ENCODE measurements at regions not wholly inside any gene's neighbourhood (a gene's known extent, or its start where the extent isn't known, plus 50 kb on each side); places are given as distances from the start of the nearest gene placed in this dataset.

GRCh38 chr7:21030237-21030871, 243.7 kb upstream of the SP8 start:
- no peak for DNase-seq

GRCh38 chr7:21041252-21041651, 254.6 kb upstream of the SP8 start:
- DNase-seq: no peak

- no peak for DNase-seq
These were observed 255.0 kb upstream of the SP8 start for GRCh38 chr7:21041666-21042065.

DNA sequence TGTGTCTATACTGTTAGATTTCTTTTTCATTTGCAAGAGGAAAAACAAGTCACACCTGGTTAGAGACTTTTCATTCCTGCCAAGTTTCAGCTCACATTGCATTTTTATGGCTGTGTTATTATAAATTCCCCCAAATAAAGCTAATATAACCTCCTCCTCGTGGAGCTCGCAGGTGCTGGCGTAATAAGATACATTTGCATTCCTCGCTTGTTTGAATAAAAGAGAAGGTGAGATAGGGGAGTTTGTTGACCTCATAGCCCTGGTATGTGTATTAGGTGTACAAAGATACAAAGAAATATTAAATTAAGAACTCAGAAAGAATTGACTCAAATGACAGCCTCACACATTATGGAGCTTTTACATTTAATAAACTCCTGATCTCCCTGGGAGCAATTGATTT, 257.7 kb upstream of the SP8 start:
- no peak for DNase-seq

GRCh38 chr7:21044913-21045568, 258.4 kb upstream of the SP8 start:
- DNase-seq: no peak

DNA sequence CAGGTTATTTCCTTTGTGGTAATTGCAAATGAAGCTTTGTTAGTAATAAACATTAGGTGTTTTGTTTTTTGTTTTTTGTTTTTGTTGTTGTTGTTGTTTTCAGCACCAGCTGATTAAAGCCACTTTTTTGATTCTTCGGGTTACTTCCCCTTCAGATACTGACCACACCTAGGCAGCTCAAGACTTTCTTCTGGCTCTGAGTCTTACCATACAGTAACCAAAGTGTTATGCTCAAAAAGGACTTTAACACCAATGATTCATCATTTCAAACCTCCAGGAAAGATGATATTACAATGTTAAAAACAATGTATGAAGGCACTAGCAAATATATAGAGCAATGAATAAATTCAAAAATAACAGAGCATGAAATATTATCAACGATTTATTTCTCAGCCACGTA, 265.2 kb upstream of the SP8 start:
- no peak for DNase-seq

DNA sequence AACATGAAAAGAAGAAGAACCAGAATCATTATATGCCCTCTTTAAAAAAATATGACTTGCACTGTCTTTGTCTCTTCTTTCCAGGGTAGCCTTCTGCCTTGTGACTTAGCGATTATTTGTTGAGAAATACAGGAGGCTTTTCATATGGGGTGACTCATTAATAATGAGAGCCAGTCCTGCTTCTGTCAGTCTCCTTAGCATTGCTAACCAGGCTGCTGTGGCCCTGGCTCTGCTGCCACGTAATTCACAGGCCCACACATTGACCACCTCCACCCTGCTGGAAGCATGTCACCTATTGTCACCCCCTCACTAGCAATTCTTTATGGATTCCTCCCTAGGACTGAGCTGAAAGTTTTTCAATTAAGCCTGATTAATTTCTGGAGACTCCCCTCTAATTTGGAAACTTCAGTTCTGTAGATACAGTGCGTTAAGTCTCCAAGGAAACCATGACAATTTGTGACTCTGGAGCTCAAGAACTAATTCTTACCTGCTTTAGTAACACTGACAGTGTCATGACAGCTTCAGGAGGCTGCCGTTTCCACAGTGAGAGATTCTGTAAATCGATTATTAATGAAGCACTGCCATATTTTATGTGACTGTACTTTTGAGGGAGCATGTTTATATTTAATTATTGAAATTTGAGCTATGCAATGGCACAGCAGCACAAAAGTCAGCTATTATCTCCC, 267.9 kb upstream of the SP8 start:
- no peak for DNase-seq

DNA sequence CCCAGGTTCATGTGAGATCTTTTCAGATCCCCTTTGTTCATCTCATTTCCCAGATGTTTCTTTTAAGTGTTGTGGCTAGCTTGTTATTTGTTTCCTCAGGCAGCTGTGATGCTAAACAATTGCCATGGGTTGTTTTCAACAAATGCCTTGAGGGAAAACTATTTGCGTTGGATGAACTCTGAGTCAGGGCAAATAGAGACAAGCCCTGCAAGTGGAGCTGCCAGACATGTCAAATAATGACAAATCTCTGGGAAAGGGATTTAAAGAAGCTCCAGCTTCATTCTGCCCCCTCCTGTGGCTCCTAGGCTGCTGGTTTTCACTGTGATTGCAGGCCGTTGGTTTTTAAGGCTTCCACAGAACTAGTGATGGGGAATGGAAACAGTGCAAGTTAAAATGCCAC, 272.4 kb upstream of the SP8 start:
- no peak for DNase-seq

DNA sequence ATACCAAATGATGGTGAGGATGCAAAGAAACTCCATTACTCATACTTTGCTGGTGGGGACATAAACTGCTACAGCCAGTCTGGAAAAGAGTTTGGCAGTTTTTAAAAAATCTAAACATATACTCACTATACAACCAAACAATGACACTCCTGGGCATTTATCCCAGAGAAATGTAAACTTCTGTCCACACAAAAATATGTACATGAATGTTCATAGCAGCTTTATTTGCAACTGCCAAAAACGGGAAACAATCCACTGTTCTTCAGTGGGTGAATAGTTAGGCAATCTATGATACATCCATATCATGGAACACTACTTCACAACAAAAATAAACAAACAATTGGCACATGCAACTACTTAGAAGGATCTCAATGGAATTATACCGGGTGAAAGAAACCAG, 276.4 kb upstream of the SP8 start:
- no peak for DNase-seq

GRCh38 chr7:21064698-21065648, 278.3 kb upstream of the SP8 start:
- DNase-seq: no peak

- DNase-seq: no peak
These were observed 279.5 kb upstream of the SP8 start for GRCh38 chr7:21066221-21066620.

DNA sequence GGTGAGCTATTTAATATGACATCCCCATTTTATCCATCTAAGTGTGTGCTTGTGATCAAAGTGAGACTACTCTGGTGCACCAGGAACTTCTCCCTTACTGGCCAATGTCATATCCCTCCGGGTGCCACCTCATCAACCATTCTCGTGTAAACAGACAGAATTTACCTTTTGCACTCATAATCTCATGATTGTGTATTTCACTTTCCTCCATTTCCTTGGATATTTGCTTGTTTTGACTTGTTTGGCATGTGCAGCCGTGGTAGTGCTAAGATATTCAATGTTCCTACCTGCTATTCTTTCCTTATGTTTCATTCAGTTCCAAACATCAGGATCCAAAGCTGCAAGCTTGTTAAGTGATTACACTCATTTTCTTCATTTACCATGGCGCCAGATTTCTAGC, 280.5 kb upstream of the SP8 start:
- DNase-seq: no peak

DNA sequence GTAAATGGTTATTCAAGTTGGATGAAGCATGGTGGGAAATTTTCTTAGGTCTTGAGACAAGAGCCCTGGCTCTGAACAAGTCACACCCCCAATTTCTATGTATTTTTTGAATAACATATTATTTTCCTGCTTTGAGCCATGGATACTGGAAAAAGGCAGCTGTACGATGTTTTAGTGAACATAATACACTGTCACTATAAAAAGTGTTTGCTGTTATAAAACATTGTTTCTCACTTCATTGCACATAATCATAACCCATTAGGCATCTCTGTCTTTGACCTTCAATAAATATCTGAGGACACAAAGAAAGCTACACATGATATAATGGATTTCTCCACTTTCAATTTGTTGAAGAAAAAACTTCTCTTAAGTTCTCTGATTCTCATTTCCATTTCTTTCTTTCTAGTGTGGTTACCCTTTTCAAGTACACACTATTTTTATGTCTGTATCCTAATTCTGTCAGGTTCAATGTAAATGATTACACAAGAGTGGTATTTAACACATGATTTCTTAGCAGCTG, 283.9 kb upstream of the SP8 start:
- DNase-seq: no peak

DNA sequence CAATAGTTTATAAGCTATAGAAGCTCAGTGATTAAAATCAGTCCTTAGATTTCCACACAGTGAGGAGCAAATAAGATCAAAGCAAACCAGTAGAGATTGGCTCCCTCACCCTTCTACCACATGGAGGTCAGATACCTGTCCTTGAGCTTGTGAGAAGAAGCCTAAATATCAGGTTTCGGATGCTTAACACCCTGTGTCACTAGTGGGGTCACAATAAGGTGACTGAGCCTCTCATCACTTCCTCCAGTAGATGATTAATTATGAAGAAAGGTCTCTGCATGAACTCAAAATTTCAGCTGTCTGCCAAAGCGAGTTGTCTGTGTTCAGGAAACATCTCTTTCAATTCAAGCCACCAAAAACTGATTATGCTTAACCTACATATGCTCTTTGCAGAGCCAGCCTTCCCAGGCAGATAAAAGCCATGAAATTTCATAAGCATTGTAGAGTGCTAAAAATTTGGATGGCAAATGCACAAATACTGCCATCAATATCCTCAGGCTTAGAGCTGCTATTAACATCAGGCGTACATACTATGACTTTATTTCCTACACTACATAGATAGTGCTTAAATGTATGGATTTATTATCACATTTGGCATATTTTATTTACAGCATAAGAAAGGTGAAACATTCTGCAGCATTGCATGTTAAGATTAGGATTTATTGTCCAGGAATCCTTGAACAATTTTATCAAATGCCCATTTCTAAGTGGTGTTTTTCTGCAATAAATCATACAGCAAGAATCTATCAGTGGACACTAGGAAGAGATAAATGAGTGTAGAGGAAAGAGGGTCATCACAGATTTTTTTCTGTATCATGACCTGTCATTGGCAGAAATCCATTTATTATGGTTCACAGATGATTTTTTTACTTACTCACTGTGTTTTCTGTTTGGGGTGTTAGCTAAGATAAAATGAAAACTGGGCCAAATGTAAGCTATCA, 285.1 kb upstream of the SP8 start:
- DNase-seq: no peak

DNA sequence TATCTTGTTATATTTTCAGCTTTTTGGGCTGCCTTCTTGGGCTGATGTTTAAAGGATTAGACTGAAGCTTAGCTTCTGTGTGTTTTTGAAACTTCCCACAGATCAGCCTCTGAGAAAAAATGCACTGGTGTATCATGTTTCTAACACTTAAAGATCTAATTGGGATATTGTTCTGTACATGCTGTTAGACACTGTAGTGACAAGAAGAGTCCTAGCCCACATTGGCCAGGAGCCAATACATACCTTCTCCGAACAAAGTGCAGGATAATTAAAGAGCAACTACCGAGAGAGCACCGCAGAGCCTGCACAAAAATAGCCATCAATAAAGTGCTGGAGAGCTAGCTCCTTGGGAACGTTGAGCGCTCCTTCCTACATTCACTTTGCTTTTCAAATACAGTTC, 289.4 kb upstream of the SP8 start:
- no peak for DNase-seq

DNA sequence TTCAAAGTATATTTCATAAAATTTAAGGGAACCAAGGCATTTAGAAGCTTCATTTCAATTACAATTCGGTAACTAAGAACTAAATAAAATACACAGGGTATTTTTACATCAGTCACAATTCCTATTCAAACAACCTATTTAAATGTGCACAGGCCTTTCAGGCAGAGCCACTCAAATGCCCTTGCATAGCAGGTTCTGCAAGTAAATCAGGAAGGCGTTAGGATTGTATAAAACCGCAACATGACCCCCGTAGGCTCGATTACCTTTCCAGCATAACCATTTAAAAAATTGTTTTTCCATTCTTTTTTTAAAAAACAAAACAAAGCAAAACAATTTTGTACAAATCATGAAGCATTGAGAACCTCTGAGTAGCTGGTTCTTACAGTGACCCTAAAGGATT, 289.9 kb upstream of the SP8 start:
- DNase-seq: no peak

- no peak for DNase-seq
These were observed 290.9 kb upstream of the SP8 start for GRCh38 chr7:21077602-21078001.

DNA sequence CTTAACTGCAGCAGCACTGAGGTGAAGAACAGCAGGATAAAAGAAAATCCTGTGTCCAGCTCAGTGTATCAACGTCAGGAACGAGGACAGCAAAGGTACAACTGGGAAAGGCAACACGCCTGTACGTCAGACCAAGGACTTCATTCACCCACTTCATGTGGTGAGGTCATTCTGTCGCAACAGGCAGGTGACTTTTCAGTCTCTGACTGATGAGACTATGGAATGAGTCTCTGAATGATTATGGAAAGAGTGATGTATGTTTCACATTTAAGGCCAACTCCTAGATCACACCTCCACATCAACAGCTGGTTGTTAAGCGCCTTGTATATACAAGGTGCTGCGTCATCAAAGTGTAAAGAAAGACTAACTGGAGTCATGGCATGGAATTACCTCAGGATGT, 297.6 kb upstream of the SP8 start:
- no peak for DNase-seq

DNA sequence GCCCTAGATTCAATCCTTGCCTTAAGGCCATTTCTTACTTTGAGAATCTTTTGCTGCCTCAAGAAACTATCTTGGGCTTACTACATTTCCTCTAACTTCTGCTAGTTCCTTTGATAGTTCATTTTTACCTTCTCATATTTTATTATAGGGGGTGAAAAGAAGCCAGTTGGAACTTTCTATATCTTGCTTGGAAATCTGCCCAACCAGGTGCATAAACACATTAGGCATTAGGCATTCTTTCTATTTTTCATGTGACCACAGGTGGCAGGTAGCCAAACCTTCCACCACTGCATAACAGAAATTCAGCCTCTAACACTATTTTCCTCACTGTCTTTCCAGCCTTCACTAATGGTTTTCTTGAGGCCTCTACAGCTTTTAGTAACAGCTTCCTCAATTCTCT, 300.0 kb upstream of the SP8 start:
- no peak for DNase-seq

DNA sequence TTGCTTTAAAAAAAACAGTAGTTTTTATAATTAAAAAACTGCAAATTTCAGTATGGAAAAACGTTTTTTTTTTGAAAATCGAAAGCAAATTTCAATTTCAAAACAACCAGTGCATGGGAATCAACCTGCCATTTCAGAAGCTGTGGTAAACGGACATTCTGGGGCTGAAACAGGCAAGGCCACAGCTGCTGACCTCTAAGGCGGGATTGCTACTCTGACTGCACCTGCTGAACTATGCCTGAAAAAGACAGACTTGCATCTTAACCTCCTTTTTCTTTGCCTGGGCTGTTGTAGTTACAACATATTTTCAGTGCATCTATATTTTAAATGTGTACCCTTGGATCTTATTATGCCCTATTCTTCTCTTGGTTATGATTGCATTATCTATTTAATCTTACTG, 303.0 kb upstream of the SP8 start:
- DNase-seq: no peak

- DNase-seq: no peak
These were observed 306.3 kb upstream of the SP8 start for GRCh38 chr7:21092766-21093702.

Measured in CD4-positive, alpha-beta T cell treated with Interleukin-21 for 1 hour (primary cell).